ENCODE measurements at regions not wholly inside any gene's neighbourhood (a gene's known extent, or its start where the extent isn't known, plus 50 kb on each side); places are given as distances from the start of the nearest gene placed in this dataset.

DNA sequence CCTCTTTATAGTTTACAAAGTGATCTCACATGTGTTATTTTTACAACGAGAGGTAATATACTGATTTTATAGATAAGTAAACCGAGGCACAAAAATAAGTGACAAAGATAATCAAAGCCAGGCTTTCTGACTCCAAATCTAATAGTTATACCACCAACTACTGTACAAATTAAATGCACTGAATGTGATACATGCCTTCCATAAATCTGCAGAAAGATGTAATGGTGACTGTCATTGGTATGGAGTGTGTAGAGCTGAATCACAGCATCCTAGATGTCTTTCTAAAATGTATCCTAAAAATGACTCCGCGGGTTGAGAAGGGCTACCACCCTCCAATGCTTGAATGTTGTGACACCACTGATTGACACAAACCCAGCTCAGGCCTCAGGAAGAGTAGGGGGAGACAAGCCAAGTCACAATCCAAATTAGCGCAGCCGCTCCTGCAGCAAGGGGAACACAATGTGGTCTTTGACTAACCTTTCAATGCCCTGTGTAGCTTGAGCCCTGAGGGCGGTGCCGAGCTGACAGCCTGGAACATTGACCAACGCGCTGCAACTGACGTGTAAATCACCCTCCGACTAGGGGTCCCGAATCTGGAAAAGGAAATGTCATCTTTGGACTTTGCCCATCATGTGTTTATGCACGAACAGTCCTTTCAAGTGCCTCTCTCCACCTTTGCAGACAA is 136.8 kb downstream of the OLIG3 start:
- no peak overlapping the region for H3K4me3 ChIP-seq (ENCODE audit: low read depth, low read length)

DNA sequence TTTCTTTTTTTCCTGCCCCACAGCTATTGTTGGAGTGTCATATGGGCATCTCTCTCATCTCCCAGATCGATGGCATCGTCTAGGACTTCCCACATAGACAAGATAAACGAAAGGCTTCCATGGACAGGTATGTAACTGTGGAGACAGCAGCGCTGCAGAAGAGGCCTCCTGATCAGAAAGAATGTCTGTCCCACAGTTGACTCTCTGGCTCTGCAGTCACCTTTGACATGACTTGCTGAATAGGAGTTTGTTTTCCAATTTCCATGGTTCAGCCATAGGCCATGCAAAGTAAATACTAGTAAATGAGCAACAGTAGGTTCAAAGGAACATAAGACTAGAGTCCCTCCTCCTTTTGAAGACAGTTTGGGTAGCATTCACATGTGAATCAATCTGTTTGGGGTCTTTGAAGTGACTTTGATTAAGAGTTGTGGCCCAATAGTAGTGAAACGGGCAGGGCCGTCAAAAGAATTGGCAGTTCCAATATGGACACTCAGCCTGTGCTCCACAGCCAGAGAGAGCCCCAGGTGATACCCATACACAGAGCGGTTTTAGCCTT is 134.7 kb upstream of the IFNGR1 start:
- no peak overlapping the region for H3K4me3 ChIP-seq (ENCODE audit: low read depth, low read length)

DNA sequence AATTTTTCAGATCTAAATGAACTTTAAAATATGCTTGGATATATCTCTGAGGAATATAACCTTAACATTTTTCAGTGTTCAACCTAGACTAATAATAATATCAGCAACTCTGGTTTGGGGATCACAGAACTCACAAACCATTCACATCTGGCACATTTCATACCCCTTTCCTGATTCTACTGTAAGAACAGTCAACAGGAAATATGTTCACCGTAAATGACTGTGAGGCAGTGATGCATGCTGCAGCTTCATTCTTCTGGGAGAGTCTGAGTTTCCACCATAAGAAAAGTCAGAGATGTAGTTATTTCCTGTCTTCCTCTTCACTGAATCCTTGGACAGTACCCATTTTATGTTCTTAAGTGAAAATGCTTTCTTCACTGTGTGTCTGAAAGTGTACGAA is 134.2 kb upstream of the IFNGR1 start:
- no peak overlapping the region for H3K4me3 ChIP-seq (ENCODE audit: low read depth, low read length)

DNA sequence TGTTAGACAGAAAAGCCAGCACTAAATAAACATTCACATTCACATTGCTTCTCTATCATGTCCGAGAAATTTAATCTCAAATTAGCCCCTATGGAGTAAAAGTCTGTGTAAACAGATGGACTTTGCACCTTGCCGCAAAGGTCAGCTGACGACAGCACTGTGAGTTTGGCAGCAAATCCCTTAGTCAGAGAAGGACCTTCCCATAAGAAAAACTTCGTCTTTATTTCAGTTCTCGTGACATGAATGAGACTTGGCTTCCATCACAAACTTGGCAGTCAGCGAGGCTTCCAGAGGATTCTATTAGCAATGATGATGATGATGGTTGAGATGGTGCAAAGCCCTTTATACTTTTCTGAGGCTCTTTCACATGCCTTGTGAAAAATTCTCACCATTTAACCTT is 133.7 kb upstream of the IFNGR1 start:
- H3K4me3 ChIP-seq (ENCODE audit: low read depth, low read length): no peak overlapping the region

DNA sequence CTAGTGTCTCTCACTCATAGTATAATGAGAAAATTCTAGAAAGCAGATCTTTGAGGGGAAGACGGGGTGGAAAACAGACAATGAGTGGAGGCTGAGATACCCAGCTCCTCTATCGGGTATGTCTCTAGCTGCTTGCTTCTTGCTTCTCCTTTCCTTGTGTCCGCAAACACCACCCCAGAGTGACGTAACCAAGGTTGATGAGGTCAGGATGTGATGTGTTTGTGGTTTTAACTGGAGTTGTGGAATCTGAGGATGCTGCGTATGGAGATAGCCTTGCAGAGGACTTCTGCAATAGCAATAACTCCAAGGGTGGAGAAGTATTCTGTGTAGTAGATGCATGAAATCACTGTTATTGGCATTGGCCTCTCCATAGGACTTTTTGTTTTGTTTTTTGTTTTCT is 132.7 kb upstream of the IFNGR1 start:
- H3K4me3 ChIP-seq (ENCODE audit: low read depth, low read length): no peak overlapping the region

DNA sequence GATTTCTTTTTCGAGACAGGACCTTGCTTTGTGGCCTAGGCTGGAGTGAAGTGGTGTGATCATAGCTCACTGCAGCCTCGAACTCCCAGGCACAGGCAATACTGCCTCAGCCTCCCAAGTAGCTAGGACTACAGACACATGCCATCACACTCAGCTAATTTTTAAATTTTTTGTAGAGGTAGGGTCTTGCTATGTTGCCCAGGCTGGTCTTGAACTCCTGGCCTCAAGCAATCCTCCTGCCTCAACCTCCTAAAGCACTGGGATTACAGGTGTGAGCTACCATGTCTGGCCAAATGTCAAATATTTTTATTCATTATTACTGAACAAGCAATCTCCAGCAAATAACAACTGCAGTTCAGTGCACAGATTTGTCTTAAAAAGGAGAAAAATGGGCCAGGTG is 131.7 kb upstream of the IFNGR1 start:
- H3K4me3 ChIP-seq (ENCODE audit: low read depth, low read length): no peak overlapping the region

DNA sequence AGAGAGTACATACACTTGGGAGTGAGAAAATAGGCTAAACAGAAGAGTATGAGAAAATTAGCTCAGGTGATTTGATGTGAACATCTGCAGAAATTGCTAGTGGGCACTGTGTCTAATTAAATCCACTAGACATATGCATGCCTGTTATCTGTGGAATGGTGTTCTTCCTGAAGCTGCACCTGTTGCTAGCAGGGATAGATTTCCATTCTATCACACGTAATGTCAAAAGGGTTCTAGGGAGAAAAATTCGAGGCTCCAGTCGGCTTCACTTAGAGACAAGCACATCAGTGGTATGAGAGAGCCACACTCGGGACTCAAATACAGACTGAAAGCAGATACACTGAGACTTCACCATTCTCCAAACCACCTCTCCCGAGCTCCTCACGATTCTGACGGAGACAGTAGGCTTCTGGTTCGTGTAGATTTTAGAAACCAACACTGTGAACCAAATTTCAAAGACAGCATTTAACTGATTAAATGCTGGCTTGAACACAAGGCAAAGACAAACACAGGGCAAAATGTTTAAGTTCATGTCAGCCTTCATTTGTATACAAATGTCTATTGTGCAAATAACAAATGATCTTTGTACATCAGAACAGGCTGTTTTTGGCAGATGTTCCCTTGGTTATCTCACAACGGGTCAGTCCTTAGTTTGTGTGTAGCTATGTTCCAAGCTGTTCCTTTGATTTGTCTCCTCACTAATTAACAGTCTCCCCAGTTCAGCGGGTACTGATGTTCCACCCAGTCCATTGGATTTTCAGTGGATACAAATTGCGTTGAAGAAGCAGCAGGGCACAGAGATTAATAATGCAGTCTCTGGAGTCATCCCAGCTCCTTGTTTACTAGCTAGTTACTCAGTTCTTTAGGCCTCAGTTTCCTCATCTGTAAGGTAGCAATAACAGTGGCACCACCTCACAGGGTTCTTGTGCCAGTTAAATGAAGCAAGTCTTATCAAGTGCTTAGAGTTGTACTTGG is 131.0 kb upstream of the IFNGR1 start:
- no peak overlapping the region for H3K4me3 ChIP-seq (ENCODE audit: low read depth, low read length)

DNA sequence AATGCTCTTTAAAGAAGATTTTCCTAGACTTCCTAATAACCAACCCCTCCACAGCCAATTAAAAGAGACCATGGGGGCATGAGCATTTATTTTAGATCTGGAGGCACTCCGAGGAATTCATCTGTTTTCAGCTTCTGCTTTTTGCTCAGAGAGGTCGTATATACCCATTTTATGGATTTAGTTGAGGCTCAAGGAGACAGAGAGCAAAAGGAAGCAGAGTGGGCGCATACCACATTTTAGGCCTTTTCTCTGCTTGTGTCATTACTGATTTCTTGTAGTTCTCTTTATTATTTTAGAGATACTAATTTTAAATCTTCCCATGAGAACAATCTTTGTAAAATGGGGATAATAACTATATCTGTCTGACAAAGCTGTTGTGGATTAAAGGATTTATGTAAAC is 129.6 kb upstream of the IFNGR1 start:
- no peak overlapping the region for H3K4me3 ChIP-seq (ENCODE audit: low read depth, low read length)

DNA sequence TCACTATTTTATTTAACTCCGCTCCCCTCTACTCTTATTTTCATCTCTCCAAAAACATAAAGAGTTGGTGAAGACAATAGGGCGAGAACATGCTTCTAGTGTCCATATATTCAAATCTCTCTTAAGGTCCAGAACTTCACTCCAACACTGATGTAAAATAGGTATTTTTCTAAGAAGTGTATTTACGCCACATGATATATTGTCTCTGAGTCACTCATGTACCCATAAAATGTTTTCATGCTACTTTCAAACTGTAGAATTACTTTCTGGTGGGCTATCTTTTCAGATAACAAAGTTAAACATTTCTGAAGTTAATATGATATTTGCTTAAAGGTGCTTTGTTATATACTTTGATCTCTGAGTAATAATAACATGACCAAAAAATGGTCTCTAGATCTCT is 124.1 kb upstream of the IFNGR1 start:
- H3K4me3 ChIP-seq (ENCODE audit: low read depth, low read length): no peak overlapping the region

DNA sequence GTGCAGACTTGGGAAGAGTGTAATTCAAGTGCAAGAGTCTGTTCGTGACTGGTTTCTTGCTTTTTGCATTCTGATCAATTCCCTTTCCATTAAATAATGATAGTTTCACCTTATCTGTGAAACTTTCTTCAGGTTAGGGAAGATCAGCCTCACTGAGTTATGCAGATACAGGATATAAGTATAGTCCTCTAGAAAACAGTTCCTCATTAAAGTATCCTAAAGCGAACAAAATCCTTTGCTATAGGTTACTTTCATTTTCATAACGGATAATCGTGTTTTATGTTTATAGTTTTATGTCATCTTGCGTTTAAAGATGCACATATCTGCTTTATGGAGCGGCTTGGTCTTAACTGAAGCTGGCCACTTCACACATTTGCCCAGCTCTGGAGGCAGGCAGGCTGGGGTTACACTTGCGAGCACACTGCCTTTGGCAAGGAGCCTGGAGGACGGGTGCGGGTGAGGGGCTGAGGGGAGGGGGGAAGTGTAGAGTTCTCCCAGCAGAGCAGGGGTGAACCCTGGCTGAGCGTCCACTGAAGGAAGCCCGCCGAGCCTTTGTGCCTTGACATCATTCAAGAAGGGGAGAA is 123.5 kb upstream of the IFNGR1 start:
- no peak overlapping the region for H3K4me3 ChIP-seq (ENCODE audit: low read depth, low read length)

DNA sequence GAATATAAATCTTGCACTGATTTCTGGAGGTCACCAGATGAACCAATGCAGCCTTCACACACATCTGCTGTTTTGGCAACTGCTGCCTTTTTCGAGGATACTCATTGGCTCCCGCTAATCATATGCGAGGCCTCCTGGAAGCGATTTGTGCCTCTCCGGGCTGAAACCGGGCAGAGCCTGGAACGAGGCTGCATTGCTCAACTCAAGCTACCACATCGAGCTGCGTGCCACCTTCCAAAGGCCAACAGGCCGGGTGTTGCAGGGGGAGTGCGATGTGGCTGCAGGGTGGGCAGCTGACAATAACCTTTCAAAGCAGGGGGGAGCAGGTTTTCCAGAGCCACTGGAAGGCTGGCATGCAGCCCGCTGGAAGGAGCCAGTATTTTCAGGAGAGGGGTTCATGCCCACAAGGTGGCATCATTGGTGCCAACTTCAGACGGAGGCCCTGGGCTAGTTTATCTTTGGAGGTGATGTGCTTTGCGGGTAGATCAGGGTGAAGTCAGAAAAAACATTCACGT is 122.6 kb upstream of the IFNGR1 start:
- no peak overlapping the region for H3K4me3 ChIP-seq (ENCODE audit: low read depth, low read length)

DNA sequence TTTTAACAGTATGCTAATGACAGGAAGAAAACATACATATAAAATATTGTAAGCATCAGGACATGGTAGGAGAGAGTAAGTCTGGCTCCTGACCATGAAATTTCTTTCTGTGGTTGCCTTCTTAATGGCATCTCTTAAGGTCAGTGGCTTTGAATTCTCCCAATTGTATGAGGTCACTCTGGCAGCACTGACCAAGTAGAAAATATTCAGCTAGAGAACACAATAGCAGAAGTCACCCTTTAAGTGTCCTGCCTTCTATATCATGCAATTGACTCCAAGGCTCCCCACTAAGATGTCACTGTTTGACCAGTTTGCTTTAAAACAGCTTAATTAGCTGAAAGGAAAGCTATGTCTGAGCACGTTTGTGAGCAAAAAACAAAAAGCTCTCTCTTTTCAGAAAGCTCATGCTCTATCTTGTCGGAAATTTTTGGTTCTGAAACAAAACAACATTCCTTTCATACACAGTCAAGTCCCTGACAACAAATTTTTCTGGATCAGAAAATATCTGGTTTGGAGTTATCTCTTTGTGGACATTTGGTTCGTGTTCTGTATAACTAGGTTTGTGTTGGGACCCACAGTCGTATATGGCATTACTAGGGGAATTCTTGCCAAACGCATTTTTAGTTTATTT is 120.9 kb upstream of the IFNGR1 start:
- H3K4me3 ChIP-seq (ENCODE audit: low read depth, low read length): no peak overlapping the region

DNA sequence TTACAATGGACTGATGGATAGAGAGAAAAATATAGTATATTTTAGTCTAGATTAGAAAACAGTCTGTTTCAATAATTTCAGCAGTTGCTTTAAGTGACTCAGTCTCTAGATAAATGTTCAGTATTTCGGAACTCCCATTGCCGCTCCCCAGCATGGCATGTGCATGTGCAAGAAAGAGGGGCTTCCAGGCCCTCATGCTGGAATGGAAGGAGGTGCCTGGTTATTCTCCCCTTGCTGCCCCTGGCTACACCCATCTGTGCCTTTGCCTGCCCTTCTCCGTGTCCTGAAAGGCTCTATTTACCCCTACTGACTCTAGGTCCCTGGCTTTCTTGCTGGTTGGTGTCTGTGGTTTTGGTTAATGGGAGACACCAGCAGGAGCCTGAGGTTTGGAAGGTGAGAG is 115.7 kb upstream of the IFNGR1 start:
- no peak overlapping the region for H3K4me3 ChIP-seq (ENCODE audit: low read depth, low read length)

DNA sequence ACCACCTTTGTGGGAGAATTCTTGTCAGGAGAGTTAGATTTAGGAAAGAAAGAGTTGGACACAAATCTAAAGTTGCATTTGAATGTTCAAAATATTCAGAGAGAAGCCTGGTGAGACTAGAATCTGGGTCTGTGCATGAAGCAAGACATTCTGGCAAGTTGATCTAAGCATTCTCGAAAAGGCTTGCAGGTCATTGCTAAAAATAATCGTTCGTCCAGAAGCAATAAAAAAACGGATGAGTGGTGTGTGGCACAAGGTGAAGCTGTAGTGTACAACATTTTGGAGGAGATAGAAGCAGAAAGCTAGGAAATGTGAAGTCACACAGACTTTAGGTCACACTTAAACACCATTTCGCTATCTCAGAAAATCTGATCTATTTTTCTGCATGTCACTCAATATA is 114.9 kb upstream of the IFNGR1 start:
- no peak overlapping the region for H3K4me3 ChIP-seq (ENCODE audit: low read depth, low read length)

DNA sequence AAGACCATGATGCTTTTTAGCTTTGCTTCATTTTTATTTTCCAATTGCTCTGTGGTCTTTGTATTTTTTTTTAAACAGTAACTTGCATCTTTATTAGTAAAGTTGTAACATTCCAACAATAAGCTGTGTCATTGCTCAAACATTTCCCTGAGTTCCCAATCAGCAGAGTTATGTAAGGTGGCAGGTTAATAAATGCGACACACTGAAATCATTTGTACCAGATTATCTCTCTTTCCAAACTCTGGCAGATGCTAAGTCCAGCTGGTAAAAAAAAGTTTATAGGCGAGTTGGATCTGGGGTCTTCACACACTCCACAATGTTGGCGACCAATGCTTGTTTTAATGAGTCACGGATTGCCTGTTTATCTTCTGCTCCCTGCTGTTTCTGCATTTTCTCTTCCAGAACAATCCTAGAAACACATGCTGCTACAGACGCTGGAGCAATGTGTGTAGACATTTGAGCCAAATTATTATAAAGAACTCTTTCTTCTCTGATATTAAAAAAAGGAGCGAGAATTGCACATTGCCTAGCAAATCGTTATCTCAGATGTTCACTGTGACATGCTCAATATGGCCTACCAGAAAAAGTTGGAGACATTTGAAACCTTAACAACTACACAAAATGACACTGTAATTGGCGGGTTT is 113.6 kb upstream of the IFNGR1 start:
- H3K4me3 ChIP-seq (ENCODE audit: low read depth, low read length): no peak overlapping the region

DNA sequence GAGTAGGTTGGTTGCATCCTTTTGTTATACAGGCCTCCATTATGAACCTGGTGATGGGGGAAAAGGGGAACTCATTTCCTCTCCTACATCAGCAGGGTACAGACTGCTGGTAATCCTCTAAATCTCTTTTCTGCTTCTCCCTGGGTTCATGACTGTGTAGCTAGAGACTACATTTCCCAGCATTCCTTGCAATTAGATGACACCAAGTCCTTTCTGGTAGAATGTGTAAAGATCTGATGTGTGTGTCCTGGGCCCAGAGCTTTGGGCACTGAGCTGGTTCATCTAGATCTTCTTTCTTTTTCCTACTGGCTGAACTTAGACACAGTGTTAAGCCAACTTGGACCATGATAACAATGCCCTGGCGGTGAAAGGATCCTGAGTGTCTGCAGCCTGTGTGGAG is 104.7 kb upstream of the IFNGR1 start:
- no peak overlapping the region for H3K4me3 ChIP-seq (ENCODE audit: low read depth, low read length)

DNA sequence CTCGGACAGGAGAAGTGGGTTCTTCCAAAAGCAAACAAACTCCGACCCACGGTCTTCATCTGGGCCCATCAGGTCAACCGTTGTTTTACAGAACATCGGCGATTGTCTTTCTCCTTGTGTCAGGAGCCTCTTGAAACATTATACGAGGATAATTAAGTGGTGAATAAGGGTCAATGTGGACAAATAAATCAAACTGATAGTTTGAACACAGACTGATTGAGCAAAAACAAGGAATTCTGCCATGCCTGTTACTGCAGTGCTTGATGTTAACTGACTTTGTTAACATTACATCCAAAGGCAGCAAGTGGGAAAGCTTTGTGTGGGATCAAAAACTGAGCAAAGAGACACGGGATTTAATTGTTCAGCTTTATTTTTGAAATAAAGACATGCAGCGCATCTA is 101.1 kb upstream of the IFNGR1 start:
- H3K4me3 ChIP-seq (ENCODE audit: low read depth, low read length): no peak overlapping the region

DNA sequence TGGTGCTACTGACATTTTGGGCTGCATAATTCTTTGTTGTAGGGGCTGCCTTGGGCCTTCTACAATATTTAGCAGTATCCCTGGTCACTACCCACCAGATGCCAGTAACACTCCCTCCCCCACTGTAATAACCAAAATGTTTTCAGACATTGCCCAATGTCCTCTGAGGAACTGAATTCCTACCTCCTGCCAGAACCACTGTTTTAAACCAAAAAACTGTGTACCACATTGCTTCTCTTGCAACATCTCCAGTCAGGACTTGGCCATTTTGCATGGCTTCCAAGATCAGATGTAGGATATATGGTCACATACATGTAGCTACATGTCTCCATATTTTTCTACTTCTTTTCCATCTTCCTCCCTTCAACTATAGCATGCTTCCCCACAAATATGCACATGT is 97.4 kb upstream of the IFNGR1 start:
- no peak overlapping the region for H3K4me3 ChIP-seq (ENCODE audit: low read depth, low read length)

DNA sequence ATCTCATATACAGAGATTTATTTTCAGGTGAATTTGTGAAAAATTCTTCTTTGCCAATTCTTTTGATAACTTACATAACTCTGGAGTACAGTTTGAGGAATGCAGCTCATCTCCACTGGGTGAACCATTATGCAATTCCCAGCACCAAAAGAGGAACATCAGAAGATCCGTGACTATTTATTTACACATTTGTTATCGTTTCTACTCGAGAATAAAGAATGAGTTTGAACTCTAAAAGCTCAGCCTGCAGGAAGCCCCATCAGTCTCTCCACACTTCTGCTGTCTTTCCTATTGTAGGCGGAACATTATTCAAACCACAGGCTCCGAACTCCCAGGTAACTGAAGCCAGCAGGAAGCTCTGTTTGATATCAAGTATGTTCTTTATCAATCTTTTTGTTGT is 95.9 kb upstream of the IFNGR1 start:
- no peak overlapping the region for H3K4me3 ChIP-seq (ENCODE audit: low read depth, low read length)

All from iPS-11a (cell line).